Suprapubic skin (tissue), 3 donors: ENCODE measurements at regions not wholly inside any gene's neighbourhood (a gene's known extent, or its start where the extent isn't known, plus 50 kb on each side); places are given as distances from the start of the nearest gene placed in this dataset.

Experiments used
- EP300 ChIP-seq: sonication (generic); formaldehyde crosslinking; IDR thresholded peaks from one replicate; pipeline ENCODE4 v1.6.1; 2017; ENCODE audit warnings: antibody characterized with exemption
- POLR2A ChIP-seq, 2 donors: fragments of 450-650 bp; IDR thresholded peaks; one replicate each; pipeline ENCODE4 v1.6.1; 2017; ENCODE audit warnings: antibody characterized with exemption in 2 of 2, mild to moderate bottlenecking in 2 of 2, moderate library complexity in 2 of 2
- TF ChIP-seq, protein P1 (sequence below), 2 donors: fragments of 200-600 bp in 1 of 2; fragments of 450-650 bp in 1 of 2; sonication (generic) in 1 of 2; IDR thresholded peaks; one replicate each; pipeline ENCODE4 v1.5.1; 2016 to 2019; ENCODE audit warnings: antibody characterized with exemption in 2 of 2, mild to moderate bottlenecking in 1 of 2, moderate library complexity in 1 of 2

GRCh38 chr18:46313521-46313920, 209.3 kb downstream of the HAUS1 start:
- TF ChIP-seq POLR2A (IDR thresholded peaks at IDR 0.05) = no peak
- TF ChIP-seq, protein P1, sequence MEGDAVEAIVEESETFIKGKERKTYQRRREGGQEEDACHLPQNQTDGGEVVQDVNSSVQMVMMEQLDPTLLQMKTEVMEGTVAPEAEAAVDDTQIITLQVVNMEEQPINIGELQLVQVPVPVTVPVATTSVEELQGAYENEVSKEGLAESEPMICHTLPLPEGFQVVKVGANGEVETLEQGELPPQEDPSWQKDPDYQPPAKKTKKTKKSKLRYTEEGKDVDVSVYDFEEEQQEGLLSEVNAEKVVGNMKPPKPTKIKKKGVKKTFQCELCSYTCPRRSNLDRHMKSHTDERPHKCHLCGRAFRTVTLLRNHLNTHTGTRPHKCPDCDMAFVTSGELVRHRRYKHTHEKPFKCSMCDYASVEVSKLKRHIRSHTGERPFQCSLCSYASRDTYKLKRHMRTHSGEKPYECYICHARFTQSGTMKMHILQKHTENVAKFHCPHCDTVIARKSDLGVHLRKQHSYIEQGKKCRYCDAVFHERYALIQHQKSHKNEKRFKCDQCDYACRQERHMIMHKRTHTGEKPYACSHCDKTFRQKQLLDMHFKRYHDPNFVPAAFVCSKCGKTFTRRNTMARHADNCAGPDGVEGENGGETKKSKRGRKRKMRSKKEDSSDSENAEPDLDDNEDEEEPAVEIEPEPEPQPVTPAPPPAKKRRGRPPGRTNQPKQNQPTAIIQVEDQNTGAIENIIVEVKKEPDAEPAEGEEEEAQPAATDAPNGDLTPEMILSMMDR (IDR thresholded peaks at IDR 0.05) = no peak
- no peak for TF ChIP-seq EP300
